CD14-positive monocyte (primary cell): ENCODE measurements at regions not wholly inside any gene's neighbourhood (a gene's known extent, or its start where the extent isn't known, plus 50 kb on each side); places are given as distances from the start of the nearest gene placed in this dataset.

Experiments used
- DNase-seq, 3 donors: peaks; one replicate each; pipeline ENCODE4 v3.0.0-alpha.2; 2011 to 2022
- H2AFZ ChIP-seq: 2 replicates; pipeline ENCODE4 v1.6.0; 2012; ENCODE audit warnings: mild to moderate bottlenecking, low read depth, low read length, inconsistent platforms; ENCODE audit not compliant: insufficient read depth, poor library complexity, severe bottlenecking
- H3K27ac ChIP-seq, 2 donors: 1 replicate in 1 of 2; 2 replicates in 1 of 2; pipeline ENCODE4 v1.5.1; 2012 to 2013; ENCODE audit warnings: low read length in 2 of 2, control low read depth in 1 of 2, inconsistent platforms in 1 of 2, low read depth in 1 of 2, mild to moderate bottlenecking in 1 of 2
- H3K27me3 ChIP-seq, 2 donors: one replicate each; pipeline versions ENCODE4 v1.6.0 to v1.6.1; 2011 to 2013; ENCODE audit warnings: low read length in 2 of 2; ENCODE audit not compliant: control insufficient read depth in 2 of 2, insufficient read depth in 2 of 2
- H3K36me3 ChIP-seq, 2 donors: replicated peaks in 1 of 2; 1 replicate in 1 of 2; 2 replicates in 1 of 2; pipeline versions ENCODE4 v1.5.1 to v1.6.1; 2012 to 2013; ENCODE audit warnings: low read length in 2 of 2, control low read depth in 1 of 2, inconsistent platforms in 1 of 2, mild to moderate bottlenecking in 1 of 2; ENCODE audit not compliant: insufficient read depth in 2 of 2, control insufficient read depth in 1 of 2
- H3K4me1 ChIP-seq, 2 donors: 1 replicate in 1 of 2; 2 replicates in 1 of 2; pipeline versions ENCODE4 v1.5.1 to v1.6.1; 2012 to 2013; ENCODE audit warnings: low read length in 2 of 2, control low read depth in 1 of 2, inconsistent platforms in 1 of 2, mild to moderate bottlenecking in 1 of 2, moderate library complexity in 1 of 2; ENCODE audit not compliant: insufficient read depth in 2 of 2, control insufficient read depth in 1 of 2
- H3K4me2 ChIP-seq: replicated peaks from 2 replicates; pipeline ENCODE3; 2012; ENCODE audit warnings: low read length, moderate library complexity, mild to moderate bottlenecking; ENCODE audit not compliant: poor library complexity, severe bottlenecking; ENCODE audit errors: extremely low read depth
- H3K4me3 ChIP-seq, 3 experiments: fragments of 200-600 bp in 1 of 3; sonication (generic) in 1 of 3; replicated peaks in 1 of 3; 1 replicate in 2 of 3; 2 replicates in 1 of 3; pipeline ENCODE4 v1.5.1; 2011 to 2013; ENCODE audit warnings: low read length in 3 of 3, mild to moderate bottlenecking in 3 of 3, control low read depth in 2 of 3, low read depth in 2 of 3, inconsistent platforms in 1 of 3, moderate library complexity in 1 of 3
- H3K79me2 ChIP-seq: 2 replicates; pipeline ENCODE4 v1.6.0; 2012; ENCODE audit warnings: mild to moderate bottlenecking, control low read depth, inconsistent platforms, low read length, moderate library complexity; ENCODE audit not compliant: insufficient read depth
- H3K9ac ChIP-seq: 2 replicates; pipeline ENCODE4 v1.6.0; 2017; ENCODE audit warnings: low read length, mild to moderate bottlenecking; ENCODE audit not compliant: insufficient read depth, poor library complexity, severe bottlenecking
- H3K9me3 ChIP-seq, 2 donors: replicated peaks in 1 of 2; 1 replicate in 1 of 2; 2 replicates in 1 of 2; pipeline versions ENCODE4 v1.5.1 to v1.6.1; 2012 to 2013; ENCODE audit warnings: low read length in 2 of 2, control low read depth in 1 of 2; ENCODE audit not compliant: control insufficient read depth in 1 of 2, insufficient read depth in 1 of 2
- H4K20me1 ChIP-seq: 2 replicates; pipeline ENCODE4 v1.6.0; 2012; ENCODE audit warnings: mild to moderate bottlenecking, low read length, control low read depth, moderate library complexity; ENCODE audit not compliant: insufficient read depth
- H3K27ac Mint-ChIP-seq, 7 donors: one replicate each; pipeline ENCODE4 v1.8.0; 2020; ENCODE audit warnings: mild to moderate bottlenecking in 7 of 7, mixed read lengths in 7 of 7, moderate library complexity in 6 of 7, inconsistent platforms in 2 of 7
- H3K27me3 Mint-ChIP-seq, 3 donors: one replicate each; pipeline ENCODE4 v1.8.0; 2021 to 2022; ENCODE audit warnings: low read depth in 3 of 3, mild to moderate bottlenecking in 3 of 3, mixed read lengths in 3 of 3, moderate library complexity in 3 of 3, inconsistent platforms in 1 of 3
- H3K36me3 Mint-ChIP-seq, 2 donors: one replicate each; pipeline ENCODE4 v1.8.0; 2020; ENCODE audit warnings: mixed read lengths in 2 of 2, inconsistent platforms in 1 of 2, mild to moderate bottlenecking in 1 of 2
- H3K4me1 Mint-ChIP-seq: one replicate; pipeline ENCODE4 v1.8.0; 2020; ENCODE audit warnings: mild to moderate bottlenecking, mixed read lengths
- H3K4me3 Mint-ChIP-seq, 2 donors: one replicate each; pipeline ENCODE4 v1.8.0; 2020; ENCODE audit warnings: mild to moderate bottlenecking in 2 of 2, mixed read lengths in 2 of 2, moderate library complexity in 1 of 2
- H3K9me3 Mint-ChIP-seq, 7 donors: one replicate each; pipeline ENCODE4 v1.8.0; 2020 to 2022; ENCODE audit warnings: mixed read lengths in 7 of 7, mild to moderate bottlenecking in 6 of 7, moderate library complexity in 6 of 7, inconsistent platforms in 2 of 7
- CTCF ChIP-seq: fragments of 200-600 bp; IDR thresholded peaks from one replicate; pipeline ENCODE4 v1.8.0; 2022; ENCODE audit warnings: antibody characterized with exemption, mild to moderate bottlenecking
- WGBS: methylation state at CpG from one replicate; pipeline ENCODE4 v1.1.5; 2013; ENCODE audit warnings: missing lambda C conversion rate; ENCODE audit not compliant: insufficient coverage; 5-methylcytosine and 5-hydroxymethylcytosine counted together
- intact Hi-C, 2 donors: fragments of 100-400 bp; cut with micrococcal nuclease; formaldehyde crosslinking; loops; one replicate each; pipeline versions ENCODE4 v1.15.0 to v1.15.1; 2023

DNA sequence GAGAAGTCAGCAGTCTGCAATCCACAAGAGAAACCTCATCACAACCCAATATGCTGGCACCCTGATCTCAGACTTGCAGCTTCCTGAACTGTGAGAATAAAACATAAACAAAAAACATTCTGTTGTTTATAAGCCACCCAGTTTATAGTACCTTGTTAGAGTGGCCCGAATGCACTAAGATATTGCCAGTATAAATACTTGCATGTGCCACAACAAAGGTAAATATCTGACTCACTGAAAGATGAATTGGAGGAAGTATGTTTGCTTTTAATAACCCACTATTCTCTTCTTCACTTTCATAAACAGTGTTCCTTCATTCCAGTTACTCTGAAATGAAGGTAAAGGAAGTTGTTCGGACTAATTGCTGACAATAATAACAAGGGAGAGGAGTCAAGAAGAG is 1163.4 kb upstream of the CDH6 start:
- Histone ChIP-seq H3K27ac (no peak overlapping the region), H2AFZ (no peak overlapping the region), H3K36me3 (no peaks in the 10 kb centered on the region), H3K9me3 (no peaks in the 10 kb centered on the region), H4K20me1 (no peaks in the 10 kb centered on the region), H3K4me3 (no peak overlapping the region), H3K4me2 (no peak overlapping the region), H3K79me2 (no peaks in the 10 kb centered on the region), H3K4me1 (no peaks in the 10 kb centered on the region), H3K27me3 (no peaks in the 10 kb centered on the region), H3K9ac (no peak overlapping the region)
- Mint-ChIP-seq H3K27ac (no peak overlapping the region), H3K4me3 (no peak overlapping the region), H3K36me3 (no peaks in the 10 kb centered on the region), H3K27me3 (no peaks in the 10 kb centered on the region), H3K4me1 (no peaks in the 10 kb centered on the region), H3K9me3 (peaks cover 0 to 3% (median 2%) of the 10 kb centered on the region in 7 donors)
- no peak for DNase-seq
- WGBS, result no CpG with 5 or more reads among the region's 2 CpGs
- intact Hi-C loops, result no loop called here
- TF ChIP-seq CTCF, result no peak

DNA sequence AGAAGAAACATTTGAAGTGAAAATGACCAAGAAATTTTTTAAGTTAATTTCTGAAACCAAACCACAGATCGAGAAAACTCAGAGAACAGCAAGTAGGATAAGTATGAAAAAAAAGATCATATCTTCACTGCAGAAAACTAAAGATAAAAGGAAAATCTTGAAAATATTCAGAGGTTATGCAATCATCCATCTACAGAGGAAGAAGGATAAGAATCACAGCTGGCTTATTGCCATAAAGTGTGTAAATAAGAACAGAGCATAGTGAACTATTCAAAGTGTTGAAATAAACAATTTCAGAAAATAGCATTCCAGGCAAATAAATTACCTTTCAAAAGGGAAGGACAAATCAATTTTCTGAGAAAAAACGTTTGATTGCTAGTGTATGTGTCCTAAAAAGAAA is 1191.7 kb upstream of the CDH6 start:
- H3K4me1 ChIP-seq, result no peaks in the 10 kb centered on the region
- no peak overlapping the region for H2AFZ ChIP-seq
- H3K36me3 ChIP-seq, result no peaks in the 10 kb centered on the region
- Mint-ChIP-seq H3K27me3 (peaks cover 0 to 1% (median 0%) of the 10 kb centered on the region in 3 donors), H3K9me3 (peaks cover 0 to 8% (median 3%) of the 10 kb centered on the region in 7 donors), H3K27ac (no peak overlapping the region), H3K36me3 (no peaks in the 10 kb centered on the region), H3K4me3 (no peak overlapping the region), H3K4me1 (no peaks in the 10 kb centered on the region)
- no peak overlapping the region for H3K27ac ChIP-seq
- H3K4me2 ChIP-seq, result no peak overlapping the region
- intact Hi-C loops, result no loop called here
- no peaks in the 10 kb centered on the region for H4K20me1 ChIP-seq
- no peak overlapping the region for H3K4me3 ChIP-seq
- no CpG with 5 or more reads among the region's 2 CpGs for WGBS
- H3K9me3 ChIP-seq, result peaks cover 5 to 11% of the 10 kb centered on the region in 2 donors
- DNase-seq, result no peak
- no peaks in the 10 kb centered on the region for H3K27me3 ChIP-seq
- no peaks in the 10 kb centered on the region for H3K79me2 ChIP-seq
- no peak overlapping the region for H3K9ac ChIP-seq
- TF ChIP-seq CTCF, result no peak
